Right lobe of liver (tissue), 6 donors: ENCODE measurements at regions not wholly inside any gene's neighbourhood (a gene's known extent, or its start where the extent isn't known, plus 50 kb on each side); places are given as distances from the start of the nearest gene placed in this dataset.

Source experiments
- ATAC-seq, 4 donors: fragments of 200-7000 bp; cut with Tn5 transposase; one replicate each; pipeline ENCODE4 v1.9.1; 2020; ENCODE audit warnings: mild to moderate bottlenecking in 4 of 4, moderate library complexity in 4 of 4
- DNase-seq, 3 donors: peaks; one replicate each; pipeline ENCODE4 v3.0.0-alpha.2; 2020
- H3K27ac ChIP-seq, 3 donors: fragments of 200-600 bp; one replicate each; pipeline ENCODE4 v1.8.0; 2022
- H3K27me3 ChIP-seq, 2 donors: fragments of 200-600 bp; one replicate each; pipeline ENCODE4 v1.8.0; 2022
- H3K36me3 ChIP-seq, 4 donors: fragments of 200-600 bp; sonication (generic) in 1 of 4; one replicate each; pipeline versions ENCODE4 v1.5.1 to v1.8.0; 2017 to 2022; ENCODE audit warnings: control low read depth in 1 of 4
- H3K4me1 ChIP-seq, 4 donors: fragments of 200-600 bp; sonication (generic) in 1 of 4; one replicate each; pipeline versions ENCODE4 v1.5.1 to v1.8.0; 2017 to 2022; ENCODE audit warnings: control low read depth in 1 of 4
- H3K4me3 ChIP-seq, 3 donors: fragments of 200-600 bp; one replicate each; pipeline ENCODE4 v1.8.0; 2022
- H3K9me3 ChIP-seq, 4 donors: fragments of 200-600 bp; sonication (generic) in 1 of 4; one replicate each; pipeline versions ENCODE4 v1.5.1 to v1.8.0; 2017 to 2022; ENCODE audit warnings: control low read depth in 1 of 4
- CTCF ChIP-seq, 4 donors: fragments of 200-600 bp in 3 of 4; fragments of 450-650 bp in 1 of 4; IDR thresholded peaks; one replicate each; pipeline versions ENCODE4 v1.5.1 to v1.8.0; 2016 to 2022; ENCODE audit warnings: antibody characterized with exemption in 4 of 4, mild to moderate bottlenecking in 2 of 4
- POLR2A ChIP-seq: fragments of 450-650 bp; IDR thresholded peaks from one replicate; pipeline ENCODE4 v1.6.1; 2017; ENCODE audit warnings: antibody characterized with exemption, mild to moderate bottlenecking
- WGBS: methylation state at CpG from one replicate; pipeline ENCODE4 v1.1.6; 2018; ENCODE audit warnings: low coverage, low lambda C conversion rate; ENCODE audit not compliant: insufficient coverage; ENCODE audit errors: missing lambda C conversion rate; 5-methylcytosine and 5-hydroxymethylcytosine counted together
- intact Hi-C, 2 donors: fragments of 100-400 bp; cut with DNase I; formaldehyde crosslinking; loops; one replicate each; pipeline versions ENCODE4 v1.11.2 to v1.14.1; 2022
- donor health status: DM: no; HTN: yes; CAD: no.
- donor health status: DM: no; HTN: no; CAD: no.
- donor health status: DM: no; HTN: no; CAD: no.
- donor health status: DM: no; HTN: yes; CAD: no.
- donor health status: DM: no; HTN: yes; CAD: no.

GRCh38 chr20:52913650-52914387 is 58.3 kb upstream of the TSHZ2 start:
- ATAC-seq, result peak in 3 of 4 donors; percentile 28 to 85 (median 36)
- Histone ChIP-seq H3K27ac (no peak overlapping the region), H3K9me3 (peaks cover 0 to 16% (median 3%) of the 10 kb centered on the region in 4 donors), H3K36me3 (no peaks in the 10 kb centered on the region), H3K4me1 (peaks cover 0 to 8% (median 0%) of the 10 kb centered on the region in 4 donors), H3K4me3 (no peak overlapping the region), H3K27me3 (no peaks in the 10 kb centered on the region)
- whole genome bisulfite sequencing, result 30% methylated on average over 3 of the region's 3 CpGs
- TF ChIP-seq CTCF (IDR thresholded peaks at IDR 0.05) (no peak), POLR2A (no peak)
- DNase-seq, result peak in 1 of 3 donors; percentile 17
- intact Hi-C loops, result no loop called here

- no peak for DNase-seq
- no peaks in the 10 kb centered on the region for H3K9me3 ChIP-seq
- no peak for ATAC-seq
- no peaks in the 10 kb centered on the region for H3K36me3 ChIP-seq
- intact Hi-C loops, result no loop called here
- H3K4me1 ChIP-seq, result no peaks in the 10 kb centered on the region
- no peaks in the 10 kb centered on the region for H3K27me3 ChIP-seq
- H3K4me3 ChIP-seq, result no peak overlapping the region
- TF ChIP-seq CTCF (IDR thresholded peaks at IDR 0.05) (no peak), POLR2A (no peak)
- H3K27ac ChIP-seq, result no peak overlapping the region
- WGBS, result 82% methylated on average over 8 of the region's 8 CpGs
Measured at GRCh38 chr20:52905241-52905994, 66.7 kb upstream of the TSHZ2 start.

DNA sequence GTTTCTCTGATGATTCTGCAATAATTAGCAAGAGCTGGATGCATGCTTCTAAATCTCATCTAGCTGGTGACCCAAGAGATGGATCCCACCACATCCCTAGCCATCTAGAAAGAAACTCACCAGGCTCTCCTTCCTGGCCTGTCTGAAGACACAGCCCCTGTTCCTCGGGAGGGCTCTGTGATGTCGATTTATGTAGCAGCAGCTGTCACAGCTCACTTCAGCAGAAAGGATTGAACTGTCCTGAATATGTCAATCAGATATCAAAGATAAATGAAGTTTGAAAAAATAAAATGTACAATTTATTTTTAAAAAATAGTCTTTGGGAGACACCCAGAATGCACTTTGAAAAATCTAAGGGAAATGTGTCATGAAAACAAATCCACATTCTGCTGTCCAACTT is 67.3 kb upstream of the TSHZ2 start:
- H3K36me3 ChIP-seq, result no peaks in the 10 kb centered on the region
- no peaks in the 10 kb centered on the region for H3K9me3 ChIP-seq
- no peak overlapping the region for H3K4me3 ChIP-seq
- 46% methylated on average over 2 of the region's 2 CpGs for WGBS
- ATAC-seq (no peak), DNase-seq (no peak)
- TF ChIP-seq CTCF (IDR thresholded peaks at IDR 0.05) (no peak), POLR2A (no peak)
- no peaks in the 10 kb centered on the region for H3K4me1 ChIP-seq
- H3K27me3 ChIP-seq, result no peaks in the 10 kb centered on the region
- intact Hi-C loops, result no loop called here
- no peak overlapping the region for H3K27ac ChIP-seq

GRCh38 chr20:52899041-52899608 is 73.0 kb upstream of the TSHZ2 start:
- DNase-seq (no peak), ATAC-seq (no peak)
- Histone ChIP-seq H3K4me3 (no peak overlapping the region), H3K27ac (no peak overlapping the region), H3K4me1 (no peaks in the 10 kb centered on the region), H3K36me3 (no peaks in the 10 kb centered on the region), H3K27me3 (no peaks in the 10 kb centered on the region), H3K9me3 (no peaks in the 10 kb centered on the region)
- intact Hi-C loops, result no loop called here
- 74% methylated on average over 5 of the region's 5 CpGs for WGBS
- no peak for TF ChIP-seq POLR2A
- TF ChIP-seq CTCF (IDR thresholded peaks at IDR 0.05), result no peak
